PFSK-1 (cell line): ENCODE measurements at regions not wholly inside any gene's neighbourhood (a gene's known extent, or its start where the extent isn't known, plus 50 kb on each side); places are given as distances from the start of the nearest gene placed in this dataset.

Source experiments
- FOXP2 ChIP-seq: optimal IDR thresholded peaks from 2 replicates; pipeline ENCODE3; 2011; ENCODE audit warnings: borderline replicate concordance, control low read depth, inconsistent platforms; ENCODE audit not compliant: insufficient read depth; ENCODE audit errors: extremely low read length, extremely low read depth
- POLR2AphosphoS5 ChIP-seq: IDR thresholded peaks from 2 replicates; pipeline ENCODE4 v1.6.1; 2012; ENCODE audit warnings: low read depth, mild to moderate bottlenecking, control low read depth, low read length, moderate library complexity
- SIN3A ChIP-seq: IDR thresholded peaks from 2 replicates; pipeline ENCODE4 v1.6.1; 2012; ENCODE audit warnings: mild to moderate bottlenecking, low read length, moderate library complexity, borderline replicate concordance; ENCODE audit not compliant: insufficient read depth
- TAF1 ChIP-seq: IDR thresholded peaks from 2 replicates; pipeline ENCODE4 v1.6.1; 2012; ENCODE audit warnings: low read length, control low read depth, borderline replicate concordance; ENCODE audit not compliant: insufficient read depth
- TF ChIP-seq, protein P1 (sequence below), 2 experiments: IDR thresholded peaks; 2 replicates each; pipeline versions ENCODE4 v1.6.1 to v1.8.0; 2011 to 2012; ENCODE audit warnings: low read depth in 2 of 2, low read length in 2 of 2, control low read depth in 1 of 2, inconsistent platforms in 1 of 2, mild to moderate bottlenecking in 1 of 2, moderate library complexity in 1 of 2; ENCODE audit not compliant: insufficient read depth in 1 of 2

DNA sequence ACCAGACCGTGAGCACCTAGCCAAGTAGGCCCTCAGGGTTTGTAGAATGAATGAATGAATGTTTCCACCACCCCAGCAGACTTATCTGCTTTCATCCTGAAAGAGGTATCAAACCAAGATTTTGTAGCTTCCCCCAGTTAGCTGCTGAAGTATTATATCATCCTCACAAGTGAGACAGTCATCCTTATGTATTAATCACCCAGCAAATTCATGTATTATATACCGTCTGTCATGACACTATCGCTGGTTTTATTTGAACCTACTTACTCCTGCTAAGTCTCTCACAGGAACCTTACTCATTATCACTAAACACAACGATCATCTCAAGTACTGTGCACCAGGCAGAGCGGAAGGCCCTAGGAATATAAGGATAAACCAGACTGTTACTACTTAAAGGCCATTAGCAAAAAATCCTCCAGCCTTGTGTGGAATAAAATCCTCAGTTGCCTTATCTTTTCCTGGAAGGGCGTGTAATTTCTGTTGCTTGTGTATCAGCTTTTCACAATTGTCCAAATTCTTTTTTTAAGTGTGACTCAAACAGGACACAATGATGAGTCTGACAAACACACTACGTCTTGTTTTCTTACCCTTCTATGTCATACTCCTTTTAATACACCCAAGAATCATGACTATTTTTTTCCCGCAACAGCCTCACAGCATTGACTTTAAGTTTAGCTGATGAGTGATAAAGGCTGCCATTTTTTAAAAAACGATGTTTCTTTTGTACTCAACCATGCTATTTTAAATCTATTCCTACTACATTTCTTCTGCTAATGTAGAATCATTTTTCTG lies 176.1 kb upstream of the KLF14 start:
- TF ChIP-seq POLR2AphosphoS5 (no peak), SIN3A (no peak), TAF1 (no peak), FOXP2 (no peak)
- TF ChIP-seq, protein P1, sequence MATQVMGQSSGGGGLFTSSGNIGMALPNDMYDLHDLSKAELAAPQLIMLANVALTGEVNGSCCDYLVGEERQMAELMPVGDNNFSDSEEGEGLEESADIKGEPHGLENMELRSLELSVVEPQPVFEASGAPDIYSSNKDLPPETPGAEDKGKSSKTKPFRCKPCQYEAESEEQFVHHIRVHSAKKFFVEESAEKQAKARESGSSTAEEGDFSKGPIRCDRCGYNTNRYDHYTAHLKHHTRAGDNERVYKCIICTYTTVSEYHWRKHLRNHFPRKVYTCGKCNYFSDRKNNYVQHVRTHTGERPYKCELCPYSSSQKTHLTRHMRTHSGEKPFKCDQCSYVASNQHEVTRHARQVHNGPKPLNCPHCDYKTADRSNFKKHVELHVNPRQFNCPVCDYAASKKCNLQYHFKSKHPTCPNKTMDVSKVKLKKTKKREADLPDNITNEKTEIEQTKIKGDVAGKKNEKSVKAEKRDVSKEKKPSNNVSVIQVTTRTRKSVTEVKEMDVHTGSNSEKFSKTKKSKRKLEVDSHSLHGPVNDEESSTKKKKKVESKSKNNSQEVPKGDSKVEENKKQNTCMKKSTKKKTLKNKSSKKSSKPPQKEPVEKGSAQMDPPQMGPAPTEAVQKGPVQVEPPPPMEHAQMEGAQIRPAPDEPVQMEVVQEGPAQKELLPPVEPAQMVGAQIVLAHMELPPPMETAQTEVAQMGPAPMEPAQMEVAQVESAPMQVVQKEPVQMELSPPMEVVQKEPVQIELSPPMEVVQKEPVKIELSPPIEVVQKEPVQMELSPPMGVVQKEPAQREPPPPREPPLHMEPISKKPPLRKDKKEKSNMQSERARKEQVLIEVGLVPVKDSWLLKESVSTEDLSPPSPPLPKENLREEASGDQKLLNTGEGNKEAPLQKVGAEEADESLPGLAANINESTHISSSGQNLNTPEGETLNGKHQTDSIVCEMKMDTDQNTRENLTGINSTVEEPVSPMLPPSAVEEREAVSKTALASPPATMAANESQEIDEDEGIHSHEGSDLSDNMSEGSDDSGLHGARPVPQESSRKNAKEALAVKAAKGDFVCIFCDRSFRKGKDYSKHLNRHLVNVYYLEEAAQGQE (IDR thresholded peaks at IDR 0.05; ENCODE audit: insufficient read depth in 1 of 2, low read depth in 2 of 2, low read length in 2 of 2), result no peak
